Keratinocyte (primary cell): ENCODE measurements at regions not wholly inside any gene's neighbourhood (a gene's known extent, or its start where the extent isn't known, plus 50 kb on each side); places are given as distances from the start of the nearest gene placed in this dataset.

Source experiments
- DNase-seq: peaks from one replicate; pipeline ENCODE4 v3.0.0-alpha.2; 2011; ENCODE audit warnings: low read depth, missing footprints, low spot score
- FAIRE-seq: peaks from 2 replicates; lab custom pipeline; 2011; peaks lifted over from hg19 to GRCh38; lab: Jason Lieb, UNC
- H2AFZ ChIP-seq: 2 replicates; pipeline ENCODE4 v1.6.0; 2012; ENCODE audit warnings: low read length, control low read depth, inconsistent platforms; ENCODE audit not compliant: control insufficient read depth
- H3K27ac ChIP-seq: 2 replicates; pipeline ENCODE4 v1.5.1; 2011; ENCODE audit warnings: low read length; ENCODE audit not compliant: control insufficient read depth, insufficient read depth
- H3K27me3 ChIP-seq: 3 replicates; pipeline ENCODE4 v1.6.0; 2011; ENCODE audit warnings: low read length; ENCODE audit not compliant: control insufficient read depth, insufficient read depth; ENCODE audit errors: extremely low read depth
- H3K36me3 ChIP-seq, 2 experiments: 2 replicates in 1 of 2; 3 replicates in 1 of 2; pipeline ENCODE4 v1.5.1; 2011; ENCODE audit warnings: low read length in 2 of 2, mild to moderate bottlenecking in 1 of 2; ENCODE audit not compliant: control insufficient read depth in 2 of 2, insufficient read depth in 2 of 2; ENCODE audit errors: extremely low read depth in 1 of 2
- H3K4me1 ChIP-seq: 3 replicates; pipeline ENCODE4 v1.5.1; 2011; ENCODE audit warnings: low read length; ENCODE audit not compliant: control insufficient read depth, insufficient read depth; ENCODE audit errors: extremely low read depth
- H3K4me2 ChIP-seq: 3 replicates; pipeline ENCODE4 v1.6.0; 2011; ENCODE audit warnings: low read depth, low read length; ENCODE audit not compliant: control insufficient read depth, insufficient read depth; ENCODE audit errors: extremely low read depth
- H3K4me3 ChIP-seq, 3 experiments: fragments of 200-600 bp in 1 of 3; sonication (generic) in 1 of 3; 2 replicates in 2 of 3; 3 replicates in 1 of 3; pipeline ENCODE4 v1.5.1; 2011 to 2016; ENCODE audit warnings: low read length in 3 of 3, mild to moderate bottlenecking in 3 of 3, control low read depth in 2 of 3, inconsistent platforms in 1 of 3, low read depth in 1 of 3, mixed read lengths in 1 of 3, mixed run types in 1 of 3, moderate library complexity in 1 of 3; ENCODE audit not compliant: control insufficient read depth in 2 of 3, insufficient read depth in 2 of 3; ENCODE audit errors: extremely low read depth in 1 of 3
- H3K79me2 ChIP-seq: 2 replicates; pipeline ENCODE4 v1.6.0; 2012; ENCODE audit warnings: low read length; ENCODE audit not compliant: control insufficient read depth, insufficient read depth
- H3K9ac ChIP-seq: 3 replicates; pipeline ENCODE4 v1.6.0; 2011; ENCODE audit warnings: low read length; ENCODE audit not compliant: control insufficient read depth, insufficient read depth; ENCODE audit errors: extremely low read depth
- H3K9me1 ChIP-seq: 3 replicates; pipeline ENCODE4 v1.6.0; 2011; ENCODE audit warnings: low read length; ENCODE audit not compliant: control insufficient read depth, insufficient read depth; ENCODE audit errors: extremely low read depth
- H3K9me3 ChIP-seq: 2 replicates; pipeline ENCODE4 v1.5.1; 2012; ENCODE audit warnings: low read depth, low read length; ENCODE audit not compliant: control insufficient read depth
- H4K20me1 ChIP-seq: 3 replicates; pipeline ENCODE4 v1.6.0; 2011; ENCODE audit warnings: low read length; ENCODE audit not compliant: control insufficient read depth, insufficient read depth; ENCODE audit errors: extremely low read depth
- EZH2 ChIP-seq: IDR thresholded peaks from one replicate; pipeline ENCODE4 v1.6.1; 2012; ENCODE audit warnings: inconsistent platforms, mild to moderate bottlenecking, low read length, moderate library complexity
- dilution Hi-C: fragments of 300-500 bp; cut with MboI; formaldehyde crosslinking; loops from one replicate; pipeline ENCODE4 v1.7.0; 2020; ENCODE audit warnings: low sequenced_read_pairs; ENCODE audit not compliant: extremely low pct_ligation_motif_present
- TF ChIP-seq, protein P1 (sequence below), 3 experiments: IDR thresholded peaks in 1 of 3; conservative IDR thresholded peaks in 1 of 3; optimal IDR thresholded peaks in 1 of 3; 2 replicates in 2 of 3; 3 replicates in 1 of 3; pipeline versions ENCODE3 to v1.5.1; 2011; ENCODE audit warnings: low read length in 3 of 3, mild to moderate bottlenecking in 3 of 3, moderate library complexity in 2 of 3, control low read depth in 1 of 3, inconsistent platforms in 1 of 3; ENCODE audit not compliant: insufficient read depth in 2 of 3; ENCODE audit errors: extremely low read depth in 1 of 3

- DNase-seq (no peak), FAIRE-seq (no peak)
- no peaks in the 10 kb centered on the region for H3K4me1 ChIP-seq
- H3K9me3 ChIP-seq, result no peaks in the 10 kb centered on the region
- H3K36me3 ChIP-seq, result no peaks in the 10 kb centered on the region
- no peaks in the 10 kb centered on the region for H4K20me1 ChIP-seq
- no peak overlapping the region for H2AFZ ChIP-seq
- H3K27me3 ChIP-seq, result no peaks in the 10 kb centered on the region
- no peak overlapping the region for H3K4me3 ChIP-seq
- no peak overlapping the region for H3K9ac ChIP-seq
- no peak overlapping the region for H3K27ac ChIP-seq
- H3K4me2 ChIP-seq, result no peak overlapping the region
- dilution Hi-C loops, result no loop called here
- H3K9me1 ChIP-seq, result no peaks in the 10 kb centered on the region
- TF ChIP-seq, protein P1, sequence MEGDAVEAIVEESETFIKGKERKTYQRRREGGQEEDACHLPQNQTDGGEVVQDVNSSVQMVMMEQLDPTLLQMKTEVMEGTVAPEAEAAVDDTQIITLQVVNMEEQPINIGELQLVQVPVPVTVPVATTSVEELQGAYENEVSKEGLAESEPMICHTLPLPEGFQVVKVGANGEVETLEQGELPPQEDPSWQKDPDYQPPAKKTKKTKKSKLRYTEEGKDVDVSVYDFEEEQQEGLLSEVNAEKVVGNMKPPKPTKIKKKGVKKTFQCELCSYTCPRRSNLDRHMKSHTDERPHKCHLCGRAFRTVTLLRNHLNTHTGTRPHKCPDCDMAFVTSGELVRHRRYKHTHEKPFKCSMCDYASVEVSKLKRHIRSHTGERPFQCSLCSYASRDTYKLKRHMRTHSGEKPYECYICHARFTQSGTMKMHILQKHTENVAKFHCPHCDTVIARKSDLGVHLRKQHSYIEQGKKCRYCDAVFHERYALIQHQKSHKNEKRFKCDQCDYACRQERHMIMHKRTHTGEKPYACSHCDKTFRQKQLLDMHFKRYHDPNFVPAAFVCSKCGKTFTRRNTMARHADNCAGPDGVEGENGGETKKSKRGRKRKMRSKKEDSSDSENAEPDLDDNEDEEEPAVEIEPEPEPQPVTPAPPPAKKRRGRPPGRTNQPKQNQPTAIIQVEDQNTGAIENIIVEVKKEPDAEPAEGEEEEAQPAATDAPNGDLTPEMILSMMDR (optimal IDR thresholded peaks at IDR 0.05 in 1 of 3, IDR thresholded peaks at IDR 0.05 in 1 of 3, conservative IDR thresholded peaks at IDR 0.05 in 1 of 3; ENCODE audit: extremely low read depth in 1 of 3, insufficient read depth in 2 of 3, low read length in 3 of 3), result no peak
- TF ChIP-seq EZH2, result no peak
- no peaks in the 10 kb centered on the region for H3K79me2 ChIP-seq
Measured at GRCh38 chr3:5739299-5739935, 551.9 kb downstream of the EDEM1 start.

DNA sequence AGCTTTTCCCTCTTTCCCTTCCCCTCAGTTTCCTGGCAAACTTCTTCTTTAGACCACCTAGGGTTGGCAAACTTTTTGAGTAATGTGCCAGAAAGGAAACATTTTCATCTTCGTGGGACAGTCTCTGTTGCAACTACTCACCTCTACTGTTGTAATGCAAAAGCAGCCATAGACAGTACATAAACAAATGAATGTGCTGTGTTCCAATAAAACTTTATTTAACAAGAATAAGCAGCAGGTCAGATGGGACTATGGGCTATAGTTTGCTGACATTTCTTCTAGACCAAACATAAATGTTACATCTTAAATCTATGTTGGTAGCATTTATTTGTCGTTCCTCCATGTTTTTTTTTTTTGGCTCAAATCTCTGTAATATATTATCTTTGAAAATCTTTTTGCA is 552.4 kb downstream of the EDEM1 start:
- Histone ChIP-seq H4K20me1 (no peaks in the 10 kb centered on the region), H3K9me3 (no peaks in the 10 kb centered on the region), H3K9ac (no peak overlapping the region), H2AFZ (no peak overlapping the region), H3K27me3 (no peaks in the 10 kb centered on the region), H3K4me1 (no peaks in the 10 kb centered on the region), H3K9me1 (no peaks in the 10 kb centered on the region), H3K27ac (no peak overlapping the region), H3K79me2 (no peaks in the 10 kb centered on the region), H3K36me3 (no peaks in the 10 kb centered on the region), H3K4me3 (no peak overlapping the region), H3K4me2 (no peak overlapping the region)
- DNase-seq (no peak), FAIRE-seq (no peak)
- no peak for TF ChIP-seq EZH2
- TF ChIP-seq, protein P1 (optimal IDR thresholded peaks at IDR 0.05 in 1 of 3, IDR thresholded peaks at IDR 0.05 in 1 of 3, conservative IDR thresholded peaks at IDR 0.05 in 1 of 3; ENCODE audit: extremely low read depth in 1 of 3, insufficient read depth in 2 of 3, low read length in 3 of 3), result no peak
- dilution Hi-C loops, result no loop called here
